ENCODE measurements at regions not wholly inside any gene's neighbourhood (a gene's known extent, or its start where the extent isn't known, plus 50 kb on each side); places are given as distances from the start of the nearest gene placed in this dataset.

DNA sequence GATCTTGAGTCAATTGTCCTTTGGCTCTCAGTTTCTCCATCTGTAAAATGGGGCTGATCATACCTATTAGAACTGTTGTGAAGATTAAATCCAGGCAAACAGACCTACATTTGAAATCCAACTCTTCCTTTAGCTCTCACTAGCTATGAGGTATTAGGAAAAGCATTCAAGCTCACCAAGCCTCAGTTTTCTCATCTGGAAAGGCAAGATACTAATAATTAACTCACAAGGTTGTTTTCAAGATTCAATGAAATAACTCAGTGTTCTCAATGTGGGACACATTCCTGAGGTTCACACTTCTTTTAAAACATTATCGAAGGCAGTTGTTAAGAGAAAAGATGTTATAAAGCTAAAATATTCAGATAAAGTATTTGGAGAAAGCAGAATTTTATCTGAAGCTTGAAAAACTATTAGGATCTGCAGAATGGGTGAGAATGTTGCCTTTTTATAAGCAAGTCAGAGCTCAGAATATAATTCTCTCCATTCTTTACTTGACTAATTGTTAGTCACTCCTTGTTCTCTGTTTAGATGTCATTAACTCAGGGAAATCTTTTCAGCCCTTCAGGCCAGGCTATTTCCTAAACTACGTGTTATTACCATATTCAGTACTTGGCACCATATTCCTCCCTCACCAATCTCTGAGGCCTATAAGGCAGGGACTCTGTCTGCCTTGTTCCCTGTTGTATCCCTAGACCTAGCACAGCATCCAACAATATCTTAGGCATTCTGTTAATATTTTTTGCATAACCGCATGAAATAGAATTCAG lies 72.0 kb upstream of the VAV3 start:
- Histone ChIP-seq H3K4me3 (replicated peaks in 1 of 2; ENCODE audit: low read depth in 1 of 2, low read length in 2 of 2) (no peak overlapping the region), H3K27ac (ENCODE audit: low read depth, low read length) (no peak overlapping the region), H3K36me3 (ENCODE audit: control insufficient read depth in 1 of 2, insufficient read depth in 2 of 2, low read length in 2 of 2) (no peaks in the 10 kb centered on the region), H3K4me2 (ENCODE audit: low read length) (no peak overlapping the region), H3K79me2 (ENCODE audit: insufficient read depth, low read length) (no peaks in the 10 kb centered on the region), H4K20me1 (ENCODE audit: insufficient read depth) (no peaks in the 10 kb centered on the region), H3K4me1 (ENCODE audit: control insufficient read depth in 1 of 2, insufficient read depth in 2 of 2, low read length in 2 of 2) (no peaks in the 10 kb centered on the region), H3K27me3 (ENCODE audit: insufficient read depth, low read length) (peaks cover 68% of the 10 kb centered on the region), H3K9me3 (ENCODE audit: control insufficient read depth in 1 of 2, insufficient read depth in 1 of 2, low read depth in 1 of 2, low read length in 2 of 2) (no peaks in the 10 kb centered on the region), H3K9me2 (ENCODE audit: insufficient read depth) (no peaks in the 10 kb centered on the region), H3K9ac (ENCODE audit: low read length) (no peak overlapping the region), H2AFZ (ENCODE audit: low read depth, low read length, poor library complexity, severe bottlenecking) (no peak overlapping the region)
- DNase-seq (ENCODE audit: low read depth, low spot score) (no peak), ATAC-seq (no peak)
- RAD21 ChIA-PET (ENCODE audit: low non-redundant PET in 1 of 2, low total read pairs in 2 of 2, uncharacterized antibody in 2 of 2, unreplicated experiment in 2 of 2) = no interaction called here
- CTCF ChIA-PET = no interaction called here
- POLR2A ChIA-PET = no interaction called here
- intact Hi-C loops (cut with micrococcal nuclease) = no loop called here
- TF ChIP-seq ZFX (IDR thresholded peaks at IDR 0.05) = no peak
- BruUV-seq (replicated peaks) = no TSS peak

- TF ChIP-seq FOSL1 (IDR thresholded peaks at IDR 0.05; ENCODE audit: low read depth) = no peak
- no peak for TF ChIP-seq RAD21 (IDR thresholded peaks at IDR 0.05; ENCODE audit: low read depth)
- TF ChIP-seq POLR2A (IDR thresholded peaks at IDR 0.05; ENCODE audit: borderline replicate concordance, extremely low read depth, insufficient read depth, insufficient read length) = no peak
- no peak for TF ChIP-seq REST (IDR thresholded peaks at IDR 0.05; ENCODE audit: low read depth)
- no peak for TF ChIP-seq SRF (IDR thresholded peaks at IDR 0.05; ENCODE audit: low read depth)
- TF ChIP-seq CEBPB (IDR thresholded peaks at IDR 0.05; ENCODE audit: low read depth) = no peak
- no peak for TF ChIP-seq EZH2 (IDR thresholded peaks at IDR 0.05)
- no peaks in the 10 kb centered on the region for H3K36me3 ChIP-seq (ENCODE audit: control insufficient read depth in 1 of 2, insufficient read depth in 2 of 2, low read length in 2 of 2)
- no peak overlapping the region for H2AFZ ChIP-seq (ENCODE audit: low read depth, low read length, poor library complexity, severe bottlenecking)
- H4K20me1 ChIP-seq (ENCODE audit: insufficient read depth) = no peaks in the 10 kb centered on the region
- ATAC-seq = no peak
- H3K4me1 ChIP-seq (ENCODE audit: control insufficient read depth in 1 of 2, insufficient read depth in 2 of 2, low read length in 2 of 2) = no peaks in the 10 kb centered on the region
- ChIA-PET RAD21 (ENCODE audit: low non-redundant PET in 1 of 2, low total read pairs in 2 of 2, uncharacterized antibody in 2 of 2, unreplicated experiment in 2 of 2) (no interaction called here), POLR2A (no interaction called here), CTCF (no interaction called here)
- intact Hi-C loops (cut with micrococcal nuclease) = no loop called here
- DNase-seq (ENCODE audit: low read depth, low spot score) = no peak
- no peak overlapping the region for H3K27ac ChIP-seq (ENCODE audit: low read depth, low read length)
- H3K9ac ChIP-seq (ENCODE audit: low read length) = no peak overlapping the region
- no peak overlapping the region for H3K4me3 ChIP-seq (replicated peaks in 1 of 2; ENCODE audit: low read depth in 1 of 2, low read length in 2 of 2)
- H3K9me2 ChIP-seq (ENCODE audit: insufficient read depth) = no peaks in the 10 kb centered on the region
- peaks cover 58% of the 10 kb centered on the region for H3K27me3 ChIP-seq (ENCODE audit: insufficient read depth, low read length)
- H3K79me2 ChIP-seq (ENCODE audit: insufficient read depth, low read length) = no peaks in the 10 kb centered on the region
- H3K4me2 ChIP-seq (ENCODE audit: low read length) = no peak overlapping the region
- BruUV-seq (replicated peaks) = no TSS peak
- H3K9me3 ChIP-seq (ENCODE audit: control insufficient read depth in 1 of 2, insufficient read depth in 1 of 2, low read depth in 1 of 2, low read length in 2 of 2) = no peaks in the 10 kb centered on the region
Observed at GRCh38 chr1:108034396-108034795, 69.4 kb upstream of the VAV3 start.

Data from HCT116 (cell line).